IPS-18a (cell line): ENCODE measurements at regions not wholly inside any gene's neighbourhood (a gene's known extent, or its start where the extent isn't known, plus 50 kb on each side); places are given as distances from the start of the nearest gene placed in this dataset.

Source experiments
- H3K27ac ChIP-seq: one replicate; pipeline ENCODE4 v1.5.1; 2013; ENCODE audit warnings: low read length
- H3K27me3 ChIP-seq: one replicate; pipeline ENCODE4 v1.6.1; 2013; ENCODE audit warnings: mild to moderate bottlenecking, low read length; ENCODE audit not compliant: control insufficient read depth, insufficient read depth
- H3K36me3 ChIP-seq: one replicate; pipeline ENCODE4 v1.6.1; 2013; ENCODE audit warnings: low read depth, low read length; ENCODE audit not compliant: control insufficient read depth
- H3K4me1 ChIP-seq: one replicate; pipeline ENCODE4 v1.6.1; 2013; ENCODE audit warnings: low read depth, low read length; ENCODE audit not compliant: control insufficient read depth
- H3K4me3 ChIP-seq: one replicate; pipeline ENCODE4 v1.5.1; 2013; ENCODE audit warnings: low read length
- H3K9ac ChIP-seq: one replicate; pipeline ENCODE4 v1.6.1; 2013; ENCODE audit warnings: mild to moderate bottlenecking, low read length, moderate library complexity
- H3K9me3 ChIP-seq: one replicate; pipeline ENCODE4 v1.6.1; 2013; ENCODE audit warnings: low read depth, low read length; ENCODE audit not compliant: control insufficient read depth

DNA sequence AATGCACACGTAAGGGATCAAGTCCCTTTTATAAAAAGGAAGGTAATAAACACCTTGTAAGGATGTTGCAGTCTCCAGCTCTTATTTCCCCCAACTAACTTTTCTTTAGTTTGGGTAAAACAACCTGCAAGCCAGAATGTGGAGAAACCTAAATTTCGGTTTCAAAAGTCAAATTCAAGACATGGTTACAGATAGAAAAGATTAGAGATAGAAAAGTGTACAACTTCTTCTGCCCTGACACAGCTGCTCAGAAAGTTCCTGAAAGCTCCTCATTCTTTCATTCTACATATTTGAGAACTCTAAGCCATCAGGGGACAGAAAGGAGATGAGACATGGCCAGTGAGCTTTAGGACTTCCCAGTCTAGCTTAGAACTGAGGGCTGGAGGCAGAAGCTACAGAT, 574.9 kb downstream of the DIPK2A start:
- peaks cover 30% of the 10 kb centered on the region for H3K4me1 ChIP-seq
- no peak overlapping the region for H3K4me3 ChIP-seq

DNA sequence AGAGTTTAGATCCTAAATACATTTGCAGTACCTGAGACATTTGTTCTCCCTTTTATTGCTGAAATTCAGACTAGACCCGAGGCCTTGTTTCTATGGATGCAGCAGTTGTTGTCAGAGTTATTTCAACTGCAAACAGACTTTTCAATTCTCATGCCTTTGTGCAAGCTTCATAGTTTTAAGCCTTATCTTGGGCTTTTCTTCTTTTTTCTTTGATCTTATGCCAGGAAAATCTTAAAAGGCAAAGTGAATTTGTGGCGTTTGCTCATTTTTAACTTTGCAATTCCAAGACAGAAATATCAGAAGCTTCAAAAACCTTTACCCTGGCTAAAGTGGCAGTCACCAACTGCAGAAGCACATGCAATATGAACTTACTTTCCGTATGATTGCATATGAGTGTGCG, 576.7 kb downstream of the DIPK2A start:
- no peak overlapping the region for H3K4me3 ChIP-seq
- peaks cover 36% of the 10 kb centered on the region for H3K4me1 ChIP-seq
- H3K27me3 ChIP-seq: no peaks in the 10 kb centered on the region
- no peaks in the 10 kb centered on the region for H3K36me3 ChIP-seq
- no peak overlapping the region for H3K27ac ChIP-seq
- no peak overlapping the region for H3K9ac ChIP-seq
- no peaks in the 10 kb centered on the region for H3K9me3 ChIP-seq

More for the DNA sequence above, 574.9 kb downstream of the DIPK2A start:
- Histone ChIP-seq H3K9ac (no peak overlapping the region), H3K27ac (no peak overlapping the region), H3K36me3 (no peaks in the 10 kb centered on the region), H3K9me3 (no peaks in the 10 kb centered on the region), H3K27me3 (no peaks in the 10 kb centered on the region)

DNA sequence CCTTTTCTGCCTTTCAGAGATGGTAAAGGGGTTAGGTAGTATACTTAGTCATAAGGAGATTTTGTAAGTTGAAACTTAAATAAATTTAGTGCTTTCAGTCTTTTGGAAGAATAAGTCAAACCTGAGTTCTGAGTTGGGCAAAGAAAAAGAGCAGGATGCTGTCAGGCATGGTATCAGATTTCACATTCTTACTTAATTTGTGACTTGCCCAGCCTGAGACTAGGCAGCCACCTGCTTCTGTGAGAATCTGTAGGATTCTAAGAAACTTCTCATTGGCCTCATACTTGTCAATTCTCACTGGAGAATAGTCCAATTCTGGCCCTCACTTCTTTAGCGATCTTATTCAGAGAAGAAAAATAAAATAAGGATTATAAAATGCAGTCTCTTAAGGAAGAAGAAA, 577.5 kb downstream of the DIPK2A start:
- H3K27ac ChIP-seq: no peak overlapping the region
- no peaks in the 10 kb centered on the region for H3K36me3 ChIP-seq
- no peak overlapping the region for H3K9ac ChIP-seq
- H3K4me3 ChIP-seq: no peak overlapping the region
- H3K4me1 ChIP-seq: peaks cover 39% of the 10 kb centered on the region
- H3K27me3 ChIP-seq: no peaks in the 10 kb centered on the region
- no peaks in the 10 kb centered on the region for H3K9me3 ChIP-seq

DNA sequence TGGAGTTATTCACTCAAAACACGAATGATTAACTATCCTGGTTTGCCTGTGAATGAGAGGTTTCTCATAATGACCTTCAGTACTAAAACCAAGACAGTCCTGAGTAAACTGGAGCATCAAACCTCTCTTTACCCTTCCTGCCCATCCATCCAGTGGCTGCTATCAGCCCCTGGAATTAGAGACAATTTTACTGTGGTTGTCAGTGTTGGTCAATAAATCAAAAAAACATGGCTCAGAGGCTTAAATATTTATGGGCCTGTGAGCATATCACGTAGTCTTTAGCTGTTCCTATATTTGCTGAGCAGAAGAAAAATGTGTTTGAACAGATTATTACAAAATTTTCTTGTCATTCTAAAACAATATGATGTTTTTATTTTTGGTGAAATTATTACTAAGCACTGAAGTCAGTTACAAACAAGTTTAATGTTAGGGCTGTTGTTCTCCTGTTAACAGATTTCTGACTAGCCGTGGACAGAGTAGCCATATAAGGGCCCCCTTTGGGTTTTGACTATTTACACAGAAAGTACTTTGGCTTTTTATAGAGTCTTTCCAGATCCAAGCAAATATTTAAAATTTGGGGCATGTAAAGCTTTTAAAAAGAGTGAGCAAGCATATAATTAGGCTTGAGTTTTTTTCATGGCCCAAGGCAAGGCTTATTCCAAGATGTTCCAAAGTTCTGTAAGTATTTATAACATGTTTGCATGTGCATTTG, 580.9 kb downstream of the DIPK2A start:
- no peaks in the 10 kb centered on the region for H3K27me3 ChIP-seq
- H3K27ac ChIP-seq: no peak overlapping the region
- H3K36me3 ChIP-seq: no peaks in the 10 kb centered on the region
- H3K4me3 ChIP-seq: no peak overlapping the region
- H3K4me1 ChIP-seq: peaks cover 36% of the 10 kb centered on the region
- H3K9ac ChIP-seq: no peak overlapping the region
- no peaks in the 10 kb centered on the region for H3K9me3 ChIP-seq

DNA sequence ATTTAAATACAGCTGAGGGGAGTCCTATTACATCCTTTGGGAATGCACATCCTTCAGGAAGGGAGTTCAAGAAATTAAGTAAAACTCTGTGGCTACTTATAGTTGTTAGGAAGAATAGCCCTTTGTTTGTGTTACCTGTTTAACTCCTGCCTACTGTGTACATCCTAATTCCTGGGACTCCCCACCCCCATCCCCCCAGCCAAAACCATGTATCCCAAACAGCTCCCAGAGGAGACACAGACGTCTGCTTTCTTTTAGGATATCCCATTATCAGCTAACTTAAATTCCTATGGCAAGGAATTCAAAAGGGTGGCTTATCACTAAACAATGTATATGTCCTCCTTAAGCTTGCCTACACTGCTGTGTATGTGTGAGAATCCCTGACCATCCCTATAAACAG, 581.7 kb downstream of the DIPK2A start:
- Histone ChIP-seq H3K9me3 (no peaks in the 10 kb centered on the region), H3K27ac (no peak overlapping the region), H3K4me3 (no peak overlapping the region), H3K4me1 (peaks cover 29% of the 10 kb centered on the region), H3K36me3 (no peaks in the 10 kb centered on the region), H3K27me3 (no peaks in the 10 kb centered on the region), H3K9ac (no peak overlapping the region)

DNA sequence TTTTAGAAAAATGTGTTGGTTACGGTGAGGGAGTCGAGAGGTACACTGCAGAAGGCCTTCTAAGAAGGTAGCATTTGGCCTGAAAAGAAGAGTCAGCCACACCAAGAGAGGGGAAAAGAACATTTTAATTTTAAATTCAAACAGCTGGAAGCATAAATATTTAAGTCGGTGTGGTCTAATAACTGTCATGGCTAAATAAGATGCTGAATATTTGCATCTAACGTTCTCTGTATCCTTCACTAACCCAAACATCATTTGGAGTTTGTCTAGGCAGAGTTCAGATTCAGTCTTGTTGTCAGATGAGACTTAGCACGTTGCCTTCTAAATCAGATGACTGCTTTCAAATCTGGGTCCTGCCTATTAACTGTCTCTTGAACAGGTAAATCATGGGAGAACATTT, 583.3 kb downstream of the DIPK2A start:
- no peak overlapping the region for H3K9ac ChIP-seq
- H3K27me3 ChIP-seq: no peaks in the 10 kb centered on the region
- H3K9me3 ChIP-seq: no peaks in the 10 kb centered on the region
- no peak overlapping the region for H3K4me3 ChIP-seq
- H3K4me1 ChIP-seq: peaks cover 13% of the 10 kb centered on the region
- no peak overlapping the region for H3K27ac ChIP-seq
- H3K36me3 ChIP-seq: no peaks in the 10 kb centered on the region

DNA sequence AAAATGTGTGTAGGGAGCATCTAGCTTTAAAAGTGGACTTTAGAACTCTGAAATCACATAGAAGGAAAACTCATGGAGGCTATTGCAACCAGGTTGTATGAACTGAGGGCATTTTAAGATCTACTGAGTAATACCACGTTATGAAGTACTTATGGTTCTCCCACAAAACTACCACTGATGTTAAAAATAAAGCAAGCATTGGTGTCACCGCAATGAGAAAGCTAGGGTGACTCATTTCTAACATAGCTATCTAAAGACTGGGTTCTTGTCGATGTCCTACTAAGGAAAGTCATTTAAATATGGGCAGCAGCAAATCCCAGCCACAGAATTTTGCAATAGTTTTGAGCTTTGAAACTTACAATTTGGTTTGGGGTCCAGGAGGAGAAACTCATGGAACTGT, 584.8 kb downstream of the DIPK2A start:
- no peak overlapping the region for H3K27ac ChIP-seq
- H3K9ac ChIP-seq: no peak overlapping the region
- H3K9me3 ChIP-seq: no peaks in the 10 kb centered on the region
- no peak overlapping the region for H3K4me3 ChIP-seq
- H3K27me3 ChIP-seq: no peaks in the 10 kb centered on the region
- H3K4me1 ChIP-seq: peaks cover 9% of the 10 kb centered on the region
- H3K36me3 ChIP-seq: no peaks in the 10 kb centered on the region

DNA sequence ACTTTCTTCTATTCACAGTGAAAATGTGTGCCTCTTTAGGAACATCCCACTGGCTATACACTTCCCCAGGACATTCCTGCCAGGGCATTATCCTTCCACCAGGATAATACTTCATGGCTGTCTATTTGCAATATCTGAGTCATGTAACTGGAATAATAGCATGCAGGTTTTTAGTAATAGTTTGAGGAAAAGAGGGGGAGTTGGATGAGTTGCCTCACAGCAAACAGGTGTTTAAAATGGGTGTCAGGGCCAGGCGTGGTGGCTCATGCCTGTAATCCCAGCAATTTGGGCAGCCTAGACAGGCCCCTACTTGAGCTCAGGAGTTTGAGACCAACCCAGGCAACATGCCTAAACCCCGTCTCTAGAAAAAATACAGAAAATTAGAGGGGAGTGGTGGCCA, 585.9 kb downstream of the DIPK2A start:
- Histone ChIP-seq H3K4me1 (peaks cover 9% of the 10 kb centered on the region), H3K27me3 (no peaks in the 10 kb centered on the region), H3K36me3 (no peaks in the 10 kb centered on the region), H3K27ac (no peak overlapping the region), H3K9ac (no peak overlapping the region), H3K4me3 (no peak overlapping the region), H3K9me3 (no peaks in the 10 kb centered on the region)

DNA sequence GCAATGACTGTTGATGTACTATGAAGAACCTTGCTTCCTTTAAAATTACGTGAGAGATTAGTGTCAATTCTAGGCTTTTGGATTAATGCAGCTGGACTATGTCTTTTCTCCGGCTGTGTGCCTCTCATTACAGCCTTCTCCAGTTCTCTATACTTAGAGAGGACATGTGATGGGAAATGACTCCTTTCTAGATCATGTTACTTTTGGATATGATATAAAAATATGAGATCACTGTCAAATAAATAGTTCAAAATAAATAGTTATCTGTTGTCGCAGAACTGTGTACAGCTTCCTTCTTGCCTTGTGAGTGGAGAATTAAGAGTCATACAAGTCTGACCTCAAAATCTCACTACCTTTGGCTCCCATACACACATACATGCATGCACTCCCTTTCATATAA, 592.4 kb downstream of the DIPK2A start:
- no peak overlapping the region for H3K4me3 ChIP-seq
- no peaks in the 10 kb centered on the region for H3K36me3 ChIP-seq
- no peaks in the 10 kb centered on the region for H3K4me1 ChIP-seq
- no peaks in the 10 kb centered on the region for H3K9me3 ChIP-seq
- H3K27me3 ChIP-seq: no peaks in the 10 kb centered on the region
- H3K27ac ChIP-seq: no peak overlapping the region
- no peak overlapping the region for H3K9ac ChIP-seq

DNA sequence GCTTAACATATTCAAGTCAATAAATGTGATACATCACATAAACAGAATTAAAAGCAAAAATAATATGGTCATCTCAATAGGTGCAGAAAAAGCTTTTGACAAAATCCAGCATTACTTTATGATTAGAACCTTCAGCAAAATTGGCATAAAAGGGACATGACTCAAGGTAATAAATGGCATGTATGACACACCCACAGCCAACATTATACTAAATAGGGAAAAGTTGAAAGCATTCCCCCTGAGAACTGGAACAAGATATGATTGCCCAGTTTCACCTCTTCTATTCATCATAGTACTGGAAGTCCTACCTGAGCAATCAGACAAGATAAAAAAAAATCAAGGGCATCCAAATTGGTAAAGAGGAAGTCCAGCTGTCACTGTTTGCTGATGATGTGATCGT, 594.7 kb downstream of the DIPK2A start:
- no peaks in the 10 kb centered on the region for H3K36me3 ChIP-seq

DNA sequence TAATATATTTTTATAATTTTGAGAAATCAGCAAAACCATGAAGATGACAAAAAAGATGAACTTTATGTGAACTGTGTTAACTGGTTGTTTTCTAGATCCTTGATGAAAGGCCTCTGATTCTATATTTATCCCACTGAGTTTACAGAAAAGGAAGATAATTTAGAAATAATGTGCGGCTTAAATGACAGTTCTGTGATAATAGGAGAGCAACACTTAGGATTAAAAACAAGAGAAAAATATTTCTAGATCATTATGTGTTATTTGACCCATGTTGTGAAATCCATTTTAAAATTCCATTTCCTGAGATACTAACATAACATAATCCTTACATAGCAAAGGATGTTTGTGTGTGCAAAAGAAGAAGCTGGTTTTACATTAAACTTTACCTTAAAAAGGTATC, 598.0 kb downstream of the DIPK2A start:
- Histone ChIP-seq H3K9me3 (no peaks in the 10 kb centered on the region), H3K36me3 (no peaks in the 10 kb centered on the region), H3K27me3 (no peaks in the 10 kb centered on the region), H3K27ac (no peak overlapping the region), H3K9ac (no peak overlapping the region), H3K4me3 (no peak overlapping the region), H3K4me1 (no peaks in the 10 kb centered on the region)

More for the DNA sequence above, 594.7 kb downstream of the DIPK2A start:
- Histone ChIP-seq H3K9ac (no peak overlapping the region), H3K27ac (no peak overlapping the region), H3K4me1 (no peaks in the 10 kb centered on the region), H3K27me3 (no peaks in the 10 kb centered on the region), H3K9me3 (no peaks in the 10 kb centered on the region), H3K4me3 (no peak overlapping the region)

DNA sequence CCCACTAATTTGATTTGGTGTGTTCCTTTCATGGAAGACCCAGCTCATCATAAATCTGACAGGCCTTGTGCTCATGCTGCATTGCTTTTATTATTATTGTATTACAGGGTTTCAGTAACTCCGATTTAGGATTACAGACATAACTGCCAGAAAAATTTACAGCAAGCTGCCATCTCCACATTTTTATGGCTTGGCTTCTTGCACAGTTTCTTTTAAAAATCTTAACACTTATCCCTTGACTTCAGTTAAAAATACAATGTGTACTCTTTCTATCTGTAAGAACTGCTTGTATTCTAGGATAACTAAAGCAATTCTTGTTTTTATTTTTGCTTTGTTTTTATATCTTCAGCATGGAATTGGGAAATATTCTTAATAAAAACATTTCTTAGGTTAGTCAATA, 612.2 kb downstream of the DIPK2A start:
- Histone ChIP-seq H3K4me3 (no peak overlapping the region), H3K27me3 (no peaks in the 10 kb centered on the region), H3K9me3 (no peaks in the 10 kb centered on the region), H3K9ac (no peak overlapping the region), H3K4me1 (no peaks in the 10 kb centered on the region), H3K27ac (no peak overlapping the region), H3K36me3 (no peaks in the 10 kb centered on the region)
